Astrocyte (in vitro differentiated cells and primary cell): ENCODE measurements at regions not wholly inside any gene's neighbourhood (a gene's known extent, or its start where the extent isn't known, plus 50 kb on each side); places are given as distances from the start of the nearest gene placed in this dataset.

Experiments used
- DNase-seq: peaks from one replicate; pipeline ENCODE4 v3.0.0-alpha.2; 2010; ENCODE audit warnings: low read depth
- FAIRE-seq: peaks from 2 replicates; lab custom pipeline; 2011; peaks lifted over from hg19 to GRCh38; lab: Jason Lieb, UNC
- H2AFZ ChIP-seq: 2 replicates; pipeline ENCODE4 v1.6.0; 2012; ENCODE audit warnings: low read depth, low read length, inconsistent platforms
- H3K27ac ChIP-seq: 2 replicates; pipeline ENCODE4 v1.5.1; 2011; ENCODE audit warnings: low read depth, low read length, inconsistent platforms
- H3K27me3 ChIP-seq: 2 replicates; pipeline ENCODE4 v1.6.0; 2011; ENCODE audit warnings: low read length, inconsistent platforms; ENCODE audit not compliant: insufficient read depth
- H3K36me3 ChIP-seq: 2 replicates; pipeline ENCODE4 v1.5.1; 2011; ENCODE audit warnings: low read length, inconsistent platforms; ENCODE audit not compliant: insufficient read depth
- H3K4me1 ChIP-seq: 2 replicates; pipeline ENCODE4 v1.5.1; 2011; ENCODE audit warnings: low read length, inconsistent platforms; ENCODE audit not compliant: insufficient read depth
- H3K4me2 ChIP-seq: 2 replicates; pipeline ENCODE4 v1.6.0; 2012; ENCODE audit warnings: low read length, inconsistent platforms
- H3K4me3 ChIP-seq: 2 replicates; pipeline ENCODE4 v1.5.1; 2011; ENCODE audit warnings: low read depth, mild to moderate bottlenecking, low read length, inconsistent platforms; ENCODE audit not compliant: insufficient read depth
- H3K79me2 ChIP-seq: 2 replicates; pipeline ENCODE4 v1.6.0; 2012; ENCODE audit warnings: mild to moderate bottlenecking, low read length, inconsistent platforms; ENCODE audit not compliant: insufficient read depth
- H3K9ac ChIP-seq: 2 replicates; pipeline ENCODE4 v1.6.0; 2012; ENCODE audit warnings: mild to moderate bottlenecking, low read length, inconsistent platforms
- H3K9me3 ChIP-seq: 2 replicates; pipeline ENCODE4 v1.5.1; 2012; ENCODE audit warnings: low read depth, mild to moderate bottlenecking, low read length, inconsistent platforms; ENCODE audit not compliant: insufficient read depth
- H4K20me1 ChIP-seq: 2 replicates; pipeline ENCODE4 v1.6.0; 2012; ENCODE audit warnings: low read length, inconsistent platforms; ENCODE audit not compliant: insufficient read depth
- H3K27ac Mint-ChIP-seq: one replicate; pipeline ENCODE4 v1.8.0; 2021; ENCODE audit warnings: mild to moderate bottlenecking, mixed read lengths; ENCODE audit not compliant: unreplicated experiment
- H3K27me3 Mint-ChIP-seq: one replicate; pipeline ENCODE4 v1.8.0; 2021; ENCODE audit warnings: low read depth, mixed read lengths; ENCODE audit not compliant: unreplicated experiment
- H3K36me3 Mint-ChIP-seq: one replicate; pipeline ENCODE4 v1.8.0; 2021; ENCODE audit warnings: low read depth, mixed read lengths; ENCODE audit not compliant: unreplicated experiment
- H3K4me1 Mint-ChIP-seq: one replicate; pipeline ENCODE4 v1.8.0; 2021; ENCODE audit warnings: low read depth, mixed read lengths; ENCODE audit not compliant: unreplicated experiment
- H3K4me3 Mint-ChIP-seq: one replicate; pipeline ENCODE4 v1.8.0; 2021; ENCODE audit warnings: mild to moderate bottlenecking, moderate library complexity, mixed read lengths; ENCODE audit not compliant: unreplicated experiment
- H3K9me3 Mint-ChIP-seq: one replicate; pipeline ENCODE4 v1.8.0; 2021; ENCODE audit warnings: mild to moderate bottlenecking, mixed read lengths; ENCODE audit not compliant: unreplicated experiment
- CTCF ChIP-seq: IDR thresholded peaks from 2 replicates; pipeline ENCODE4 v1.5.1; 2011; ENCODE audit warnings: low read depth, mild to moderate bottlenecking, inconsistent platforms, low read length, moderate library complexity; ENCODE audit not compliant: insufficient read depth
- EZH2 ChIP-seq: IDR thresholded peaks from 2 replicates; pipeline ENCODE4 v1.6.1; 2012; ENCODE audit warnings: mild to moderate bottlenecking, low read length, inconsistent platforms; ENCODE audit not compliant: insufficient read depth

DNA sequence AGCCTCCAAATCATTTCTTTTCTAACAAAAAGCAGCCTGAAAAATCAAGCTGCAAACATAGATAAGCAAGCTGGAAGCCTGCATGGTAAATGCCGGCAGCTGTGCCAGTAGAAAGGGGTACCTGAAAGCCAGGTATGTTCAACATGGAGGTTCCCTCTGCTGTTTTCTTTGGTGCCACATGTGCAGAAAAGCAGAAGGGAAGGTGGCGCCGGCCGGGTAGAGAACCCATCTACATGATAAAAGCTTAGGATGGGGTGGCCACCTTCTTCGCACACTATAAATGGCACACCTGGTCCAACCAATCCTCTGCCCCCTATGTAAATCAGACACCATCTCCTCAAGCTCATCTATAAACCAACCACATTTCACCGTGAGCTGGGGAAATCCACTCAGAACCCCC is 268.9 kb upstream of the IRX2 start:
- H3K27me3 Mint-ChIP-seq: peaks cover 10% of the 10 kb centered on the region
- H2AFZ ChIP-seq: no peak overlapping the region
- no peaks in the 10 kb centered on the region for H4K20me1 ChIP-seq
- no peak overlapping the region for H3K4me3 Mint-ChIP-seq
- peaks cover 2% of the 10 kb centered on the region for H3K9me3 Mint-ChIP-seq
- TF ChIP-seq CTCF: no peak
- no peak for TF ChIP-seq EZH2
- FAIRE-seq (no peak), DNase-seq (no peak)
- H3K36me3 Mint-ChIP-seq: no peaks in the 10 kb centered on the region
- no peak overlapping the region for H3K4me2 ChIP-seq
- H3K27ac ChIP-seq: no peak overlapping the region
- H3K9ac ChIP-seq: no peak overlapping the region
- H3K4me1 Mint-ChIP-seq: no peaks in the 10 kb centered on the region
- H3K4me3 ChIP-seq: no peak overlapping the region
- no peak overlapping the region for H3K27ac Mint-ChIP-seq
- H3K4me1 ChIP-seq: no peaks in the 10 kb centered on the region
- no peaks in the 10 kb centered on the region for H3K9me3 ChIP-seq
- H3K27me3 ChIP-seq: no peaks in the 10 kb centered on the region
- H3K79me2 ChIP-seq: no peaks in the 10 kb centered on the region
- H3K36me3 ChIP-seq: no peaks in the 10 kb centered on the region

DNA sequence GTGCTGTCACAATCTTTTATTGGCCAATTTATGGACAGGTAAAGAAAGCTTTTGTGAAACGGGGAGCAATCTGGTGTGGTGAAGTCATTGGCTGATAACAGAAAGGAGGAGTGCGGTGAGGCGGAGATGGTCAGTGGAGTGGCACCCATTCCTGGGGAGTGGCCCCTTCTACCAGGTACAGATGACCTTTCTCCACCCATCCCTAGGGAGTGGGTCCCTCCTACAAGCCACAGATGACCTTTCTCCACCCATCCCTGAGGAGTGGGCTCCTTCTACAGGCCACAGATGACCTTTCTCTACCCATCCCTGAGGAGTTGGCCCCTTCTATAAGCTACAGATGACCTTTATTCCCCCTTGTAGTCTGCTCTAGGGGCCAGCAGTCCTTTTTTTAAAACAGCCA is 267.6 kb upstream of the IRX2 start:
- no peak for DNase-seq
- no peaks in the 10 kb centered on the region for H3K27me3 ChIP-seq
- H3K4me3 ChIP-seq: no peak overlapping the region
- no peaks in the 10 kb centered on the region for H3K4me1 ChIP-seq
- H3K27ac ChIP-seq: no peak overlapping the region
- FAIRE-seq: no peak
- Mint-ChIP-seq H3K4me3 (no peak overlapping the region), H3K27ac (no peak overlapping the region), H3K9me3 (peaks cover 2% of the 10 kb centered on the region), H3K4me1 (no peaks in the 10 kb centered on the region), H3K36me3 (no peaks in the 10 kb centered on the region), H3K27me3 (peaks cover 8% of the 10 kb centered on the region)
- H2AFZ ChIP-seq: no peak overlapping the region
- peaks cover 3% of the 10 kb centered on the region for H3K9me3 ChIP-seq
- no peaks in the 10 kb centered on the region for H3K79me2 ChIP-seq
- no peaks in the 10 kb centered on the region for H3K36me3 ChIP-seq
- TF ChIP-seq EZH2: no peak
- no peak for TF ChIP-seq CTCF
- H3K4me2 ChIP-seq: no peak overlapping the region
- H4K20me1 ChIP-seq: no peaks in the 10 kb centered on the region
- H3K9ac ChIP-seq: no peak overlapping the region

GRCh38 chr5:3011764-3012017 is 260.2 kb upstream of the IRX2 start:
- no peak for DNase-seq
- FAIRE-seq: no peak
- no peaks in the 10 kb centered on the region for H3K36me3 Mint-ChIP-seq
- H3K27ac ChIP-seq: no peak overlapping the region
- H3K36me3 ChIP-seq: no peaks in the 10 kb centered on the region
- no peak for TF ChIP-seq EZH2
- no peak for TF ChIP-seq CTCF
- H3K27ac Mint-ChIP-seq: no peak overlapping the region
- no peak overlapping the region for H3K4me3 Mint-ChIP-seq
- H4K20me1 ChIP-seq: no peaks in the 10 kb centered on the region
- no peaks in the 10 kb centered on the region for H3K4me1 ChIP-seq
- no peaks in the 10 kb centered on the region for H3K79me2 ChIP-seq
- H3K4me3 ChIP-seq: no peak overlapping the region
- H2AFZ ChIP-seq: no peak overlapping the region
- H3K4me1 Mint-ChIP-seq: no peaks in the 10 kb centered on the region
- no peak overlapping the region for H3K4me2 ChIP-seq
- no peak overlapping the region for H3K9ac ChIP-seq
- H3K9me3 ChIP-seq: peaks cover 9% of the 10 kb centered on the region
- peaks cover 1% of the 10 kb centered on the region for H3K9me3 Mint-ChIP-seq
- peaks cover 8% of the 10 kb centered on the region for H3K27me3 Mint-ChIP-seq
- H3K27me3 ChIP-seq: no peaks in the 10 kb centered on the region
